ENCODE measurements at regions not wholly inside any gene's neighbourhood (a gene's known extent, or its start where the extent isn't known, plus 50 kb on each side); places are given as distances from the start of the nearest gene placed in this dataset.

DNA sequence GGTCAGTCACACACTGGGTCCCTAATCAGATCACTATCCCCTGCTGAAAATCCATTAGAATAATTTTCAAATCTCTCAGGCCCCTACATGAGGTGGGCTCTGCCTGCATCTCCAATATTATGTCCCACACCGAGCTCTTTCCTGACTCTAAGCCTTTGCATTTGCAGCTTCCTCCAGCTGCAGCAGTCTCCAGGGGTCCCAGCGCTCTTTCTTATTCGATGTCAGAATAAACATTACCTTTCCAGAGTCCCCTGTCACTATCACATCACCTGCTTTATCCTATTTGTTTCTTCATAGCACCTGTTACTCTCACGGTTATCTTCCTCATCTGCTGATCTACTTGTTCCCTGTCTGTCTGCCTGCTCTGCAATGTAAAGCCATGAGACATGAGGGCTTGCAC is 57.3 kb upstream of the MON1B start:
- DNase-seq (ENCODE audit: low read depth), result no peak
- TF ChIP-seq, protein P1, sequence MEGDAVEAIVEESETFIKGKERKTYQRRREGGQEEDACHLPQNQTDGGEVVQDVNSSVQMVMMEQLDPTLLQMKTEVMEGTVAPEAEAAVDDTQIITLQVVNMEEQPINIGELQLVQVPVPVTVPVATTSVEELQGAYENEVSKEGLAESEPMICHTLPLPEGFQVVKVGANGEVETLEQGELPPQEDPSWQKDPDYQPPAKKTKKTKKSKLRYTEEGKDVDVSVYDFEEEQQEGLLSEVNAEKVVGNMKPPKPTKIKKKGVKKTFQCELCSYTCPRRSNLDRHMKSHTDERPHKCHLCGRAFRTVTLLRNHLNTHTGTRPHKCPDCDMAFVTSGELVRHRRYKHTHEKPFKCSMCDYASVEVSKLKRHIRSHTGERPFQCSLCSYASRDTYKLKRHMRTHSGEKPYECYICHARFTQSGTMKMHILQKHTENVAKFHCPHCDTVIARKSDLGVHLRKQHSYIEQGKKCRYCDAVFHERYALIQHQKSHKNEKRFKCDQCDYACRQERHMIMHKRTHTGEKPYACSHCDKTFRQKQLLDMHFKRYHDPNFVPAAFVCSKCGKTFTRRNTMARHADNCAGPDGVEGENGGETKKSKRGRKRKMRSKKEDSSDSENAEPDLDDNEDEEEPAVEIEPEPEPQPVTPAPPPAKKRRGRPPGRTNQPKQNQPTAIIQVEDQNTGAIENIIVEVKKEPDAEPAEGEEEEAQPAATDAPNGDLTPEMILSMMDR (conservative IDR thresholded peaks at IDR 0.05; ENCODE audit: low read depth, low read length), result no peak
- H3K4me3 ChIP-seq (ENCODE audit: low read depth, low read length), result no peak overlapping the region

- no peak for DNase-seq (ENCODE audit: low read depth)
- no peak overlapping the region for H3K4me3 ChIP-seq (ENCODE audit: low read depth, low read length)
- TF ChIP-seq, protein P1 (conservative IDR thresholded peaks at IDR 0.05; ENCODE audit: low read depth, low read length), result no peak
Measured at GRCh38 chr16:77137045-77137444, 53.9 kb upstream of the MON1B start.
